ENCODE measurements at regions not wholly inside any gene's neighbourhood (a gene's known extent, or its start where the extent isn't known, plus 50 kb on each side); places are given as distances from the start of the nearest gene placed in this dataset.

DNA sequence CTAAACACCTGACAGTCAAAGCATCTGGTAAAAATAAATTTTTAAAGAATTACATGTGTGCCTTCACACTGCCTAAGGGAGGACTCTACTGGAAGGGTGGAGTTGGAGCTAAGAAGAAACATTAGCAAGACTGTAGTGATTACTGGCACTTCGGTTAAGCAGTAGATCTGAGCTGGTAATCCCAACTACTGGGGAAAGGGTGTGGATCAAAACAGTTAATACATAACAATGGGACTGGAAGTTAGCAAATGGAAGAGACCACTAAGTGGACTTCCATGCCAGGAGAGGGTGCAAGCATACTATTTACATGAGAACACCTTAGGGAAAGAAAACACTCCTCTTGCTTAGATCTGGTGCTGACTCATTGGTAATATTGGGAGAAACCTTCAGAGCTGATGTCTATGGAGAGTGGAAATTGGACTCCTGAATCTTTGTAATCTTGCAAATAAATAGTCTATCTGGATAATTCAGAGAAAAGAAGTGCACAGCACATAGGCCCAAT is 519.6 kb upstream of the LINC00305 start:
- no peak for TF ChIP-seq EZH2 (IDR thresholded peaks at IDR 0.05; ENCODE audit: borderline replicate concordance, low read depth, low read length)
- no peak for TF ChIP-seq ZNF24 (IDR thresholded peaks at IDR 0.05)
- TF ChIP-seq ZNF12 (CRISPR knock-in tag; IDR thresholded peaks at IDR 0.05), result no peak
- TF ChIP-seq ZFP36 (IDR thresholded peaks at IDR 0.05; ENCODE audit: low read depth, low read length, partially characterized antibody), result no peak
- TF ChIP-seq ZBTB7A (IDR thresholded peaks at IDR 0.05; ENCODE audit: borderline replicate concordance, control insufficient read depth, low read depth, low read length), result no peak
- TF ChIP-seq TCF7L2 (IDR thresholded peaks at IDR 0.05; ENCODE audit: low read depth, low read length), result no peak
- TF ChIP-seq, protein P1, sequence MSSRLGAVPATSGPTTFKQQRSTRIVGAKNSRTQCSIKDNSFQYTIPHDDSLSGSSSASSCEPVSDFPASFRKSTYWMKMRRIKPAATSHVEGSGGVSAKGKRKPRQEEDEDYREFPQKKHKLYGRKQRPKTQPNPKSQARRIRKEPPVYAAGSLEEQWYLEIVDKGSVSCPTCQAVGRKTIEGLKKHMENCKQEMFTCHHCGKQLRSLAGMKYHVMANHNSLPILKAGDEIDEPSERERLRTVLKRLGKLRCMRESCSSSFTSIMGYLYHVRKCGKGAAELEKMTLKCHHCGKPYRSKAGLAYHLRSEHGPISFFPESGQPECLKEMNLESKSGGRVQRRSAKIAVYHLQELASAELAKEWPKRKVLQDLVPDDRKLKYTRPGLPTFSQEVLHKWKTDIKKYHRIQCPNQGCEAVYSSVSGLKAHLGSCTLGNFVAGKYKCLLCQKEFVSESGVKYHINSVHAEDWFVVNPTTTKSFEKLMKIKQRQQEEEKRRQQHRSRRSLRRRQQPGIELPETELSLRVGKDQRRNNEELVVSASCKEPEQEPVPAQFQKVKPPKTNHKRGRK (tag; IDR thresholded peaks at IDR 0.05), result no peak
- no peak for TF ChIP-seq FOSL1 (tag; conservative IDR thresholded peaks at IDR 0.05)
- TF ChIP-seq, protein P2, sequence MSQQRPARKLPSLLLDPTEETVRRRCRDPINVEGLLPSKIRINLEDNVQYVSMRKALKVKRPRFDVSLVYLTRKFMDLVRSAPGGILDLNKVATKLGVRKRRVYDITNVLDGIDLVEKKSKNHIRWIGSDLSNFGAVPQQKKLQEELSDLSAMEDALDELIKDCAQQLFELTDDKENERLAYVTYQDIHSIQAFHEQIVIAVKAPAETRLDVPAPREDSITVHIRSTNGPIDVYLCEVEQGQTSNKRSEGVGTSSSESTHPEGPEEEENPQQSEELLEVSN (IDR thresholded peaks at IDR 0.05; ENCODE audit: borderline replicate concordance in 1 of 2, extremely low read depth in 1 of 2, insufficient read depth in 1 of 2, insufficient read length in 1 of 2, low read depth in 1 of 2, low read length in 1 of 2, poor library complexity in 1 of 2, severe bottlenecking in 1 of 2), result no peak

Measured in K562 (cell line).